ENCODE measurements at regions not wholly inside any gene's neighbourhood (a gene's known extent, or its start where the extent isn't known, plus 50 kb on each side); places are given as distances from the start of the nearest gene placed in this dataset.
"Not testable (repeated sequence)": the region's sequence is repeated elsewhere in the genome, so short reads cannot be mapped to it uniquely, and the experiment has no call there.

- no peak for DNase-seq (ENCODE audit: low read depth)
Measured at GRCh38 chr6:78231002-78231401, 578.2 kb downstream of the MEI4 start.

DNA sequence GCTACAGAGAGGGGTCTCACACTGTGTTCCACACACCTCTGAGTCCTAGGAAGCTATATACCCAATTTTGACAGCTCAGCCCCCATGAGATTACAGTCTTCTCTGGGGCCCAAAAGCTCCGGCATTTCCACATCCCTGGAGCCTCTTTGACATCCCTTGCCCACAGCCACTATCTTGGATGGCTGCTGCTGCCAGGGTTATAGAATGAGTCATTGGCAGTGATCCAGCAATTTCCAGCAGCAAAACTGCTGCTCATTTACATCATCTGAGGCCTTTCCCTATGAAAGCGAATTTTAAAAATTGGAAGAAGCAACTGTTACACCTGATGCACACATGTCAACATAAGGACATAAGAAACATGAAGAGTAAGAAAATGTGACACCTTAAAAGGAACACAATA lies 590.7 kb downstream of the MEI4 start:
- peak; percentile 23 for DNase-seq (ENCODE audit: low read depth)

DNA sequence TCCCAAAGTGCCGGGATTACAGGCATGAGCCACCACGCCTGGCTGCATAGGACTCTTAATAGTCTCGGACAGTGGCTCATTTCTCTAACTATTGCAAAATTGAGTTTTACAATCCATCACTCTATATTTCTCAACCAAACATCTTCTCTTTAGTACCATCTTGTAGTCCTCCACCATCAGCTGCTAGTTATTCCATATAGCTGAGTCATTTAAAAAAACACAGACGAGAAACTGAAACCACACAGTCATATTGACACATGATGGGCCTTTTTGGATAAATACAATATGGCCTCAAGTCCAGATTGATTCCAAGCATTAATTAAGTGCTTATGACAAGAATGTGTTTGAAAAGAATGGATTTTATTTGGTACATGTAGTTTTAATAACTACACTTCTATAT lies 599.1 kb downstream of the MEI4 start:
- no peak for DNase-seq (ENCODE audit: low read depth)

- no peak for DNase-seq (ENCODE audit: low read depth)
Measured at GRCh38 chr6:78253618-78254017, 600.8 kb downstream of the MEI4 start.

GRCh38 chr6:78259935-78260334 lies 607.1 kb downstream of the MEI4 start:
- no peak for DNase-seq (ENCODE audit: low read depth)

GRCh38 chr6:78260427-78260826 lies 606.9 kb upstream of the IRAK1BP1 start:
- not testable (repeated sequence) for DNase-seq (ENCODE audit: low read depth)

DNA sequence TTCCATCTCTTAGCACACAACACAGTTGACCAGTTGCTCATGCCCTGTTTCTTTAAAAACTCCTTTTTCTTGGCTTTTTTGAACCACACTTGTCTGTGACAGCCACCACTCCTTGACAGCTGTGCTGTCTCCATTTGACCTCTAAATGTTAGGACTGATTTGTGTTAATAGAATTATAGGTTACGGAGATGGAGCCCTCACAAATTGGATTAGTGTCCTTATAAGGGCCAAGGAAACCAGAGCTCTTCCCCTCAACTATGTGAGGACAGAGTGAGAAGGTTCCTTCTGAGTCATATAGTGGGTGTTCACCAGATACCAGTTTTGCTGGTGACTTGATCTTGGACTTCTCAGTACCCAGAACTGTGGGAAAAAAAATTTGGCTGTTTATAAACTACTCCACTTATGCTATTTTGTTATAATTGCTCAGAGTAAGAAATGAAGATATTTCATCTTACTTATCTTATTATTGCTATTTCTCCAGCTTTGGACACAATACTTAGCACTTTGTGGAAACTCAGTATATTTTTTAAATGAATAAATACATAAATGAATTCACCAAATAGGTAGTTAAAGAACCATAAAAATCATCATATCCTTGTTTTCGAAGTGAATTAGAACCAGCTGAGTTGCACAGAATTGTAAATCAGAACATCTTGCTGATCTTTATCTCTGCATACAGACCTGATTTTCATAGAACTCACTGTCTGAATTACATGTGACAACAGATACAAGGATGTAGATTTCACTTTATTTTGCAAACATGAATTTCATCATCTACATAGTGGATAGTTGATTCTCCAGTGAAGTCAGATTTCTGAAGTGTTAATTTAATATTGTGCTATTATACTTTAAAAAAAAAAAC lies 598.5 kb upstream of the IRAK1BP1 start:
- DNase-seq (ENCODE audit: low read depth): no peak

- no peak for DNase-seq (ENCODE audit: low read depth)
Measured at GRCh38 chr6:78300885-78301284, 566.5 kb upstream of the IRAK1BP1 start.

DNA sequence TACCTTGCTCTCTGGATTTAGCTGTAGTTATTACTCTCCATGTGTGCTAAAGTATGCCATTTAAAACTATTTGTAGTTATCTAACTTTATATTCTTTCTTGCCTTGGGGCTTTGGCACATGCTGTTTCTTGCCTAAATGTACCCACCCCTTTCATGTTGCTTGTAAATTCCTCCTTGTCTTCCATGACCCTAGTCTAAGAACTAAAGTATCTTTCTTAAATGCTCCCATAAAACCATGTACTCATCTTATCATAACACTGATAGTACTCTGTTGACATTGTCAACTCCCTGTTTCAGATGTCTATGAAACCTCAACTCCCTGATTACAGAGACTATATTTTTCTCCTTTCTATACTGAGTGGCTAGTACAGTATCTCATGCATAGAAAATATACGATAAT lies 564.9 kb upstream of the IRAK1BP1 start:
- no peak for DNase-seq (ENCODE audit: low read depth)

- no peak for DNase-seq (ENCODE audit: low read depth)
Measured at GRCh38 chr6:78308025-78308424, 559.3 kb upstream of the IRAK1BP1 start.

DNA sequence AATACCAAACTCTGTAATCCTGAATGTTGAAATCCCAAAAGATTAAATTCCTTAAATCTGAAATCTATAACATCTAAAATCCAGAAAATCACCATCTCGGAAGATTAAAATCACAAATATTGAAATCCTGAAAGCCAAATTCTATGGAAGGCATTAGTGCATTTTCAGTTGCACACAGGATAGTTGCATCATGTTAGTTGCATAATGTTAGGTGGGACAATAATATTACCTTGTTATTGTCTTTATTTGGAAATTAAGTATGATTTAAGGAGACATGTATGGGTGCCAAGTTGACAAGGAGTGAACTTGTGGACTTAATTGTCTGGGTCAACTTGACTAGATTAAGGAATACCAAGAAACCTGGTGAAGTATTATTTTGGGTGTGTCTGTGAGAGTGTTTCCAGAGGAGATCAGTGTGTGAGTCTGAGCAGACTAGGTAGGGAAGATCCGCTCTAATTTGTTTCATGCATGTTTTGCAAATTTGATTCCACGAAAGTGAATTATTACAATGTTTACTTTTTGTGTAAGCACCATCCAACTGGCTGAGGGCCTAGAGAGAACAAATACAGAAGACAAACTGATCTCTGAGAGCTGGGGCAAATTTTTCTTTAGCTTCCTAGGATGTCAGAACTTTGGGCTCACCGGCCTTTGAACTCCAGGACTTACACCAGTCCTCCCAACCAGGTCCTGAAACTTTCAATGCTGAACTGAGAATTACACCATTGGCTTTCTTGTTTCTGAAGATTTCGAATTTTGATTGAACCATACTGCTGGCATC lies 545.1 kb upstream of the IRAK1BP1 start:
- no peak for DNase-seq (ENCODE audit: low read depth)

- DNase-seq (ENCODE audit: low read depth): no peak
Measured at GRCh38 chr6:78324213-78324612, 543.1 kb upstream of the IRAK1BP1 start.

DNA sequence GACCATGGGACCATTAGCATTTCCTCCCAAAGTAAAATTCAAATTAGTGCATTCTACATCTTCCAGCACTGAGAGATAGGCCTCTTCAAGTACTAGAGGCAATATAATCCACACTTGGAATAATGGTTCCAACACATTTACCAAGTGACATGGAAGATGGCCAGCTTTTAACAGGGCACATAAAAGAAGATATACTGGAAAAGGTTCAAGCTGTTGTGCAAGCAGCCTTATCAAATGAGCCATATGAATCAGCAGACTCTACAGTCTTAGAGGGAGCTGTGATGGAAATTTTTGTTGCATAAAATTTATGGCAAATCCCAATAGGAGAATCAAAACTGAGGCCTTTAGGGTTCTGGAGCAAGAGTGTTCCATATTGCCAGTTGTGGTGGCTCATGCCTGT lies 526.6 kb upstream of the IRAK1BP1 start:
- no peak for DNase-seq (ENCODE audit: low read depth)

- DNase-seq (ENCODE audit: low read depth): no peak
Measured at GRCh38 chr6:78345882-78346281, 521.5 kb upstream of the IRAK1BP1 start.

GRCh38 chr6:78347191-78347916 lies 520.0 kb upstream of the IRAK1BP1 start:
- DNase-seq (ENCODE audit: low read depth): no peak

DNA sequence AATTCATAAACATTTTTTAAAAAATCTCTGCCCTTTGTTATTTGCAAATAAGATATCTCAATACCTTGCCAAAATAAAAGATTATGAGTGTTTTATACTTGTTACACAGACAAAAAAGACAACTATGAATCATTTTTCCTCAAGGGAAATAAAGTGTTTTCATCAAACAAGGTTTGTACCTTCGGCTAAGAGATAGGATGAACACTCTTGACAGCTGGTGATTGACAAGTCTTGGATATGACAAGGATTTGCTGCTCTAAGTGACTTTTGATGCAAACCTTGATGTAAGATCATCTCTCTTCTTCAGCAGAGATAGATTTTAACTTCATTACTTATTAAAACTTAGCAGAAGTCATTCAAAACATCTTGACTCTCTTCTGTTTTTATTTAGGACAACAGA lies 514.3 kb upstream of the IRAK1BP1 start:
- DNase-seq (ENCODE audit: low read depth): no peak

- no peak for DNase-seq (ENCODE audit: low read depth)
Measured at GRCh38 chr6:78363688-78364087, 503.7 kb upstream of the IRAK1BP1 start.

DNA sequence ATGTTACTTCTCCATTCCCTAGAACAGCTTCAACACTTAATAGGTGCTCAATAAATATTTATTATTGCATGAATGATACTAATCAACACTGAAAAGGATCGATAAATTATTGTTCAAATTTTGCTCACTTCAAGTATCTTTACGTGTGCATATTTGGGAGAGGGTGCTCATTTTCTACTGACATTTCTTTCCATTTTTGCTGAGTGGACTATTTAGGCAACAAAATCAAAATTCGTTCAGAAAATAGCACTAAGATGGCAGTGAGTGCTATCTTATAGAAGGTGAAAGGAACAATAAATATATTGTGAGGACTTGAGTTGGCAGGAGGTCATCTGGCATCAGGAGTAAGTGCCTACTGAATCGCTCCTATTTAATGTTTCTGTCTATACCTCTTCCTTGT lies 501.9 kb upstream of the IRAK1BP1 start:
- DNase-seq (ENCODE audit: low read depth): no peak

- no peak for DNase-seq (ENCODE audit: low read depth)
Measured at GRCh38 chr6:78377056-78377455, 490.3 kb upstream of the IRAK1BP1 start.

DNA sequence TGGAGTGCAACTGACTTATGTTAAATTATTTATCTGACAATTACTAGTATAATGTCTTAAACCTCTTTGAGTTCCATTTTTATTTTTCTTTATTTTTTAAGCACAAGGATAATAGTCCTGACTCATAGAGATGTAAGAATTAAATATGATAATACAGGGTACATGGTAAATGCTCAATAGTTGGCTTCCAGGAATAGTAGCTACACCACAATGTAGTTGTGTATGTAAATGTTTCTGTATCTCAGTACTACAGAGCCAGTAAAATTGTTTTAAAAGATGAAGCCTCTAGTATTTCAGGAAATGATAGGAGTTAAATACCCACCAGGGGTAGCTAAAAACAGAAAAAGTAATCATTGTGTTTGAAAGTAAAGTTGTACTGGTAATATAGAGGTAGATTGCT lies 487.4 kb upstream of the IRAK1BP1 start:
- no peak for DNase-seq (ENCODE audit: low read depth)

GRCh38 chr6:78380541-78380940 lies 486.8 kb upstream of the IRAK1BP1 start:
- DNase-seq (ENCODE audit: low read depth): no peak

DNA sequence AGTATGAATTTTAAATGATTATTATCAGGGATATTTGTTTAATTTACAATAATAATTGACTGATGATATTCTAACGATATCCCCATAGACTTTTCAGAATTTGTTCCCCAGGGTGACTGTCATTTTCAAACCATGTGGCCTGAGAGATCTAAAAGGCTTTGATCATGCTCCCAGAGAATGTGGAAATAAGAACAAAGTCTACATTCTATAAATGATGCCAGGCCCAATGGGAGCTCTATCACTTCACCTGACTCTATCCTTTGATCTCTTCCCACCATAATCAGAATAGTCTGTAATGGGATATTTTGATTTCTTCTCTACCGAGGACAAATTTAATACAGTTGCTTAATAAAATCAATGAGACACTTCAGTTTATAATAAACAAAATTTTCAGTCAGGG lies 483.4 kb upstream of the IRAK1BP1 start:
- DNase-seq (ENCODE audit: low read depth): no peak

DNA sequence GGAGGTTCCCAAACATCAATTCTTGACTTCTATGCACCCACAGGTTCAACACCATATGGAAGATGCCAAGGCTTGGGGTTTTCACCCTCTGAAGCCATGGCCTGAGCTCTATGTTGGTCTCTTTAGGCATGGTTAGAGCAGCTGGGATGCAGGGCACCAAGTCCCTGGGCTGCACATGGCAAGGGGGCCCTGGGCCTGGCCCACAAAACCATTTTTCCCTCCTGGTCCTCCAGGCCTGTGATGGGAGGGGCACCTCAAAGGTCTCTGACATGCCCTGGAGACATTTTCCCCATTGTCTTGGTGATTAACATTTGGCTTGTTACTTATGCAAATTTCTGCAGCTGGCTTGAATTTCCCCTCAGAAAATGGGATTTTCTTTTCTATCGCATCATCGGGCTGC lies 480.5 kb upstream of the IRAK1BP1 start:
- not testable (repeated sequence) for DNase-seq (ENCODE audit: low read depth)

Measured in HS-27A (cell line).